ENCODE measurements at regions not wholly inside any gene's neighbourhood (a gene's known extent, or its start where the extent isn't known, plus 50 kb on each side); places are given as distances from the start of the nearest gene placed in this dataset.

DNA sequence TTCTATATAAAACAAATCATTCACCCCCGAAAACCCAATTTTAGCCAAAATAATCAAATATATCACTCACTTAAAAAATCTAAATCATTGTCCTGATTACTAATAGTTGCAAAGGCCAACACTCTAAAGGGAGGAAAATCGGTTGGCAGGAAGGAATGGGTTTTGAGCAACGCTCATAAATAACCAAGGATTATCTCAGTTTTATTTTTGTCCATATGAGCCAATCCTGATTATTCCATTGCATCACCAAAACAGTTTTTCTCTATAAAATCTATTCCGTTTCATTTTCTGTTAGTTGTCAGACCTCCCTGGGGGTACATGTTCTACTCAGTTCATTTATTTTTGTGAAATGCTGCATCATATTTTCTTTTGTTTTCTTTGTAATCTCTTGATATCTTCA lies 174.1 kb downstream of the LRATD1 start:
- H3K4me1 ChIP-seq (ENCODE audit: control insufficient read depth, insufficient read depth, low read length) = no peaks in the 10 kb centered on the region
- no peaks in the 10 kb centered on the region for H3K27me3 ChIP-seq (ENCODE audit: control insufficient read depth, insufficient read depth, low read length)
- DNase-seq (ENCODE audit: low read depth in 4 of 6, low spot score in 6 of 6) = peak in 1 of 6 donors; percentile 11
- H3K4me3 ChIP-seq (ENCODE audit: low read depth, low read length) = no peak overlapping the region
- H3K27ac ChIP-seq (ENCODE audit: low read depth, low read length) = no peak overlapping the region
- H3K9me3 ChIP-seq (ENCODE audit: control insufficient read depth, insufficient read depth, low read length) = no peaks in the 10 kb centered on the region
- WGBS (ENCODE audit: insufficient coverage) = no CpG with 5 or more reads among the region's 4 CpGs
- H3K36me3 ChIP-seq (ENCODE audit: control insufficient read depth, insufficient read depth, low read length) = no peaks in the 10 kb centered on the region

DNA sequence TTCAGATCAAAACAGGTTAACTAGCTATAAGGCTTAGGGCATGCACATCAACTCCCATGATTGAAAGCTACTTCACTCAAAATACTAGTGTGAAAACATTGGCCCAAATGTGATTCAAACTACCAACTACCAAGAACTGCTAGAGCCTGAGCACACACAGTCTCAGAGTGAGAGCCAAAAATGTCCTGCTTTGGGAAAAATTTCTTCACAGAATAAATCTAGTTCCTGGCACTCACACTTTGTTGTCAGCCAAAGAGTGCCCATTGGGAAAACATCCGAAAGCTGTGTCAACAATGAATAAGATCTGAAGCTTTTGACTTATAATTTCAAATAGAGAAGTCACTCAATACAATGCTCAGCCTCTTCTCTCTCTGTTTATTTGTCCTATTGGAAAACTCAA lies 182.7 kb downstream of the LRATD1 start:
- no peak overlapping the region for H3K4me3 ChIP-seq (ENCODE audit: low read depth, low read length)

DNA sequence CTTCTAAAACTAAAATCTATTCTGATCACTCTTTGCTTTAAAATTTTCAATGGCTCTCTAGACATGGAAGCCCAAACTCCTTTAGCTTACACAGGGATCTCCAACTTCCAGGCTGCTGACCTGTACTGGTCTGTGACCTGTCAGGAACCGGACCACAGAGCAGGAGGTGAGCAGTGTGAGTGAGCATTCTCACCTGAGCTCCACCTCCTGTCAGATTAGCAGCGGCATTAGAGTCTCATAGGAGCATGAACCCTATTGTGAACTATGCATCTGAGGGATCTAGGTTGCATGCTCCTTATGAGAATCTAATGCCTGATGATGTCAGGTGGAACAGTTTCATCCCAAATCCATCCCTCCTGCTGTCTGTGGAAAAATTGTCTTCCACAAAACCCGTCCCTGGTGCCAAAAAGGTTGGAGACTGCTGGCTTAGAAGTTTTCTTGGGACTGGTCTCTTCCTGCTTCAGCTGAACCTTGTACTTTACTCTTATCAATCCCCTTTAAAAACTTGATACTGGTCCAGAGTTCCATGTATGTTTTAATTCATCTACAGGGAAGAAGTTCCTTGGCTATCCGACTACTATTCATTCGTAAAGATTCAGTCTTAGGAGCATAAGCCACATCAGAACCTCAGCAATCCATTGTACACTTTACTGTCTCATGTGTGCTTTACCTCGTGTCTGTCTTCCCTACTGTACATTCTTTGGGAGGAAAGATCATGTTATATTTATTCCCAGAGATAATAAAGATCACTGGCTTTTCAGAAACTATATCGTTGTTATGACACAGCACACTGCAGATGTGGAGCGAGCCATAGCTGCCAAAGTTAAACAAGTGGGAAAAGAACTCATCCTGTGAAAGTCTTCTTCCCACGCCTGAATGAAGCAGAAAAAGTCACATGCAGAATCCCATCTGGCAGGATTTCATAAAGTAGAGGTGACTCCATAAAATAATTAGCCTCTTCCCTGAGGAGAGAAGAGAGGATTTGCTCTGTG lies 183.8 kb downstream of the LRATD1 start:
- no peak overlapping the region for H3K4me3 ChIP-seq (ENCODE audit: low read depth, low read length)
- H3K9me3 ChIP-seq (ENCODE audit: control insufficient read depth, insufficient read depth, low read length) = no peaks in the 10 kb centered on the region
- no peaks in the 10 kb centered on the region for H3K36me3 ChIP-seq (ENCODE audit: control insufficient read depth, insufficient read depth, low read length)
- no peak for DNase-seq (ENCODE audit: low read depth in 4 of 6, low spot score in 6 of 6)
- H3K27me3 ChIP-seq (ENCODE audit: control insufficient read depth, insufficient read depth, low read length) = no peaks in the 10 kb centered on the region
- H3K4me1 ChIP-seq (ENCODE audit: control insufficient read depth, insufficient read depth, low read length) = no peaks in the 10 kb centered on the region
- WGBS (ENCODE audit: insufficient coverage) = 60% methylated on average over 2 of the region's 9 CpGs
- H3K27ac ChIP-seq (ENCODE audit: low read depth, low read length) = no peak overlapping the region

More for the DNA sequence above, 182.7 kb downstream of the LRATD1 start:
- Histone ChIP-seq H3K27me3 (ENCODE audit: control insufficient read depth, insufficient read depth, low read length) (no peaks in the 10 kb centered on the region), H3K27ac (ENCODE audit: low read depth, low read length) (no peak overlapping the region), H3K4me1 (ENCODE audit: control insufficient read depth, insufficient read depth, low read length) (no peaks in the 10 kb centered on the region), H3K9me3 (ENCODE audit: control insufficient read depth, insufficient read depth, low read length) (no peaks in the 10 kb centered on the region), H3K36me3 (ENCODE audit: control insufficient read depth, insufficient read depth, low read length) (no peaks in the 10 kb centered on the region)
- peak in 1 of 6 donors; percentile 34 for DNase-seq (ENCODE audit: low read depth in 4 of 6, low spot score in 6 of 6)
- WGBS (ENCODE audit: insufficient coverage) = 80% methylated on average over 1 of the region's 1 CpG

DNA sequence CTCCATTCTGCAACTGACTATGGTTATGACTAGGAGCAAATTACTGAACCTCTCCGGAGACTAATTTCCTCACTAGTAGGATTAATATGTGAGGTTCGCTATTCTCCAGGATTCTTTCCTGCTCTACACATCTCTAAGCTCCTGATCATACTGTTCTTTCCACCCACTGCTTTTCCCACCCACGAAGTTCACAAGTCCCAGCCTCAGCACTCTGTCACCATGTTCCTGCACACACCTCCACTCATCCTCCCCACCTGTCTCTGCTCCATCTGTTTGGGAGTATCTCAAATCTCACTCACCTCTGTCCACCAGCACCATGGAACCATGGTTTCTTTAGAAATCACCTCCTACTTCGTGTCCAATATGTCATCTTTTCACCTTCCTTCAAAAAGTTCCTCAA lies 185.3 kb downstream of the LRATD1 start:
- no peak for DNase-seq (ENCODE audit: low read depth in 4 of 6, low spot score in 6 of 6)
- H3K4me1 ChIP-seq (ENCODE audit: control insufficient read depth, insufficient read depth, low read length) = no peaks in the 10 kb centered on the region
- no peaks in the 10 kb centered on the region for H3K9me3 ChIP-seq (ENCODE audit: control insufficient read depth, insufficient read depth, low read length)
- 75% methylated on average over 1 of the region's 4 CpGs for WGBS (ENCODE audit: insufficient coverage)
- H3K4me3 ChIP-seq (ENCODE audit: low read depth, low read length) = no peak overlapping the region
- H3K27me3 ChIP-seq (ENCODE audit: control insufficient read depth, insufficient read depth, low read length) = no peaks in the 10 kb centered on the region
- no peak overlapping the region for H3K27ac ChIP-seq (ENCODE audit: low read depth, low read length)
- no peaks in the 10 kb centered on the region for H3K36me3 ChIP-seq (ENCODE audit: control insufficient read depth, insufficient read depth, low read length)

DNA sequence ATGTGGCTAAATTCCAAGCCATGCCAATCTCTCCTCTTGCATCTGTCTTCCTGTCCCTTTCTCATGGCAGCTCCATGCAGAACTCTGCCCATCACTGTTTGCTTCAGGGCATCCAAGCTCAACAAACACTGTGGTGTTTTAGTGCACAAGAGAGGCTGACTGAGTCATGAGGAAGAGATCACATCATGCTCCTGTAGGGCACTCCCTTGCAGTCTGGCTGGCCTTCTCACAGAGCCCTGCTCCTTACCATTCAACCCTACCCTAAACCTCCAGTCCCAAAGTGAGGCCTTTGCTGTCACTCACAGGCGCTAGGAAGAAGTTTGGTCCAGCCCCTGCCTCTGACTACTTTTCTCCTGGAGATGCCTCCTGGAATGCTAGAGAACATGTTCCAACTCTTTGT lies 194.0 kb downstream of the LRATD1 start:
- WGBS (ENCODE audit: insufficient coverage) = 88% methylated on average over 1 of the region's 1 CpG
- H3K27me3 ChIP-seq (ENCODE audit: control insufficient read depth, insufficient read depth, low read length) = no peaks in the 10 kb centered on the region
- no peaks in the 10 kb centered on the region for H3K36me3 ChIP-seq (ENCODE audit: control insufficient read depth, insufficient read depth, low read length)
- H3K27ac ChIP-seq (ENCODE audit: low read depth, low read length) = no peak overlapping the region
- no peak overlapping the region for H3K4me3 ChIP-seq (ENCODE audit: low read depth, low read length)
- no peaks in the 10 kb centered on the region for H3K9me3 ChIP-seq (ENCODE audit: control insufficient read depth, insufficient read depth, low read length)
- no peak for DNase-seq (ENCODE audit: low read depth in 4 of 6, low spot score in 6 of 6)
- H3K4me1 ChIP-seq (ENCODE audit: control insufficient read depth, insufficient read depth, low read length) = no peaks in the 10 kb centered on the region

DNA sequence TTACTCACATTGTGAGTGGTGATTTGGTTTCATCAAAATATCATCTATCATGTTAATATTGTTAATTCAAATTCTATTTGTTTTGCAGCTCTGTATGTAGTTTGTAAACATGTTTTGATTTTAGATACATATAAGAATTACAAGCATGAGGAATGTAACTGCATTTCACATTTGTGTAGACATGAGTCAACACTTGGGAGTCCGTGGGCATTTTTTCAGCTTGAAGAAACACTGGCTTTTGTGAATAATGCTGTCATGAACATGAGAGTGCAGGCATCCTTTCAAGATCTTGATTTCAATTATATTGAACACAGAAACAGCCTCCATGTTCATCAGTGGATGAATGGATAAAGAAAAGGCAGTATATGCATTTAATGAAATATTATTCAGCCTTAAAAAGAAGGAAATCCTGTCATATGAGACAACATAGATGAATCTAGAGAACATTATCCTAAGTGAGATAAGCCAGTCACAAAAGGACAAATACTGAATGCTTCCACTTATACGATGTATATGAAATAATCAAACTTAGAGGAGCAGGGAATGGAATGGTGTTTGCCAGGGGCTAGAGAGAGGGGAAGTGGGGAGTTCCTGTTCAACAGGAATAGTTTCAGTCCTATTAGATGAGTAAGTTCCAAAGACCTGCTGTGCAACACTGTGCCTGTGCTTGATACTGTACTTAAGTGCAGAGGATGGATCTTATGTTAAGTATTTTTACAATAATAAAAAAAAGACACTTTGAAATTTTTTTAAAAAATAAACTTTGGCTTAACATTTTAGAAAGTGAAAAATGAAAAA lies 194.9 kb downstream of the LRATD1 start:
- H3K9me3 ChIP-seq (ENCODE audit: control insufficient read depth, insufficient read depth, low read length) = no peaks in the 10 kb centered on the region
- no peak overlapping the region for H3K4me3 ChIP-seq (ENCODE audit: low read depth, low read length)
- no peaks in the 10 kb centered on the region for H3K27me3 ChIP-seq (ENCODE audit: control insufficient read depth, insufficient read depth, low read length)
- WGBS (ENCODE audit: insufficient coverage) = no CpG with 5 or more reads among the region's 2 CpGs
- no peaks in the 10 kb centered on the region for H3K4me1 ChIP-seq (ENCODE audit: control insufficient read depth, insufficient read depth, low read length)
- no peaks in the 10 kb centered on the region for H3K36me3 ChIP-seq (ENCODE audit: control insufficient read depth, insufficient read depth, low read length)
- no peak for DNase-seq (ENCODE audit: low read depth in 4 of 6, low spot score in 6 of 6)
- no peak overlapping the region for H3K27ac ChIP-seq (ENCODE audit: low read depth, low read length)

DNA sequence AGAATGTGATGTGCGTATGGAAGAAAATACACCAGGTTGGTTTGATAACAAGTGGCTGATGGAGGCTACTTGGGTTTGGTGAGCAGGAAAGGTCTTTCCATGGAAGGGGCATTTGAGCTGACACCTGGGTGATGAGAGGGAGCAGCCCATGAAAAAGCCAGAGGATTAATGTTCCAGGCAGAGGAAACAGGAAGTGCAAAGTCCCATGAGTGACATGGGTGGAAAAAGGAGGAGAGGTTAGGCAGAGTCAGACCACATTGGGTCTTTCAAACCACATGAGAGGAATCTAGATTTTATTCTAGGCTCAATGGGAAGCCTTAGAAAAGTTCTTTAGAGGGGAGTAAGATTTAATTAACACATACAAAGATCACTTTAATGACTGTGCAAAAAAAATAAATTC lies 195.7 kb downstream of the LRATD1 start:
- no peaks in the 10 kb centered on the region for H3K9me3 ChIP-seq (ENCODE audit: control insufficient read depth, insufficient read depth, low read length)
- H3K36me3 ChIP-seq (ENCODE audit: control insufficient read depth, insufficient read depth, low read length) = no peaks in the 10 kb centered on the region
- no peak for DNase-seq (ENCODE audit: low read depth in 4 of 6, low spot score in 6 of 6)
- no peaks in the 10 kb centered on the region for H3K4me1 ChIP-seq (ENCODE audit: control insufficient read depth, insufficient read depth, low read length)
- 93% methylated on average over 1 of the region's 1 CpG for WGBS (ENCODE audit: insufficient coverage)
- no peak overlapping the region for H3K4me3 ChIP-seq (ENCODE audit: low read depth, low read length)
- H3K27me3 ChIP-seq (ENCODE audit: control insufficient read depth, insufficient read depth, low read length) = no peaks in the 10 kb centered on the region
- H3K27ac ChIP-seq (ENCODE audit: low read depth, low read length) = no peak overlapping the region

DNA sequence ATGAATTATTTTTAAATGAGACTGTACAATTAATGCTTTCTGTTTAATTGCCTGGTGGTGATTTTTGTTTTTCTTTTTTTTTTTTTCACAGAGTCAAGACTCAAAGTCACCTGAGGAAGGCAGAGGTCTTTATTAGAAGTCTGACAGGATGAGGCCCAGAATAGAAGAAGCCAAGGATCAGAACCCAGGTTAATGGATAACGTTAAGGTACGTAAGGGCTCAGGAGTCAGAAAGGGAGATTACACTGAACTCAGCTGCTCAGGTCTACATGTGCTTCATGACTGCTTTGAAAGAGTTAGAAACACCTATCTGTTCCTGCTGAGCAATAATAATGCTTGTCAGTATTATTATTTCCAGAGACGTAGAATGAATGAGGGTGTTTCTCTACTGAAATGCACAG lies 196.5 kb downstream of the LRATD1 start:
- H3K4me1 ChIP-seq (ENCODE audit: control insufficient read depth, insufficient read depth, low read length) = no peaks in the 10 kb centered on the region
- no peaks in the 10 kb centered on the region for H3K9me3 ChIP-seq (ENCODE audit: control insufficient read depth, insufficient read depth, low read length)
- H3K36me3 ChIP-seq (ENCODE audit: control insufficient read depth, insufficient read depth, low read length) = no peaks in the 10 kb centered on the region
- H3K4me3 ChIP-seq (ENCODE audit: low read depth, low read length) = no peak overlapping the region
- no peak for DNase-seq (ENCODE audit: low read depth in 4 of 6, low spot score in 6 of 6)
- no peaks in the 10 kb centered on the region for H3K27me3 ChIP-seq (ENCODE audit: control insufficient read depth, insufficient read depth, low read length)
- H3K27ac ChIP-seq (ENCODE audit: low read depth, low read length) = no peak overlapping the region
- no CpG with 5 or more reads among the region's 3 CpGs for WGBS (ENCODE audit: insufficient coverage)

DNA sequence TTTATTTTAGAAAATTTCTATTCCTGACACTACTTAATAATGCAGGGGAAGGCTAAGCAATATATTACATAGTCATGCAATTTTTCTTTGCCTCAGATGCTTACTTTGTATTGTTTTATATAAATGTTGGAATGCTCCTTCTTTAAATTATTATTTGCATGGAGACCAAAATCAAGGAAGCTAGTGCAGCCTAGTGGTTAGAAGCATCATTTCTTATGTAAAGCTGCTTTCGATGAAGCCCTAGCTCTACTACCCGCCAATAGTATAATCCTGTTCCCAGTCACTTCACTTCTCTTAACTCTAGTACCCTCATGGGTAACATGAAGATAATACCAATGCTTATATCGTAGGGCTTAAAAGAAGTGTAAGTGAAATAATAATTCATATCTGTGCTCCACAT lies 198.9 kb downstream of the LRATD1 start:
- Histone ChIP-seq H3K4me1 (ENCODE audit: control insufficient read depth, insufficient read depth, low read length) (no peaks in the 10 kb centered on the region), H3K27ac (ENCODE audit: low read depth, low read length) (no peak overlapping the region), H3K4me3 (ENCODE audit: low read depth, low read length) (no peak overlapping the region), H3K36me3 (ENCODE audit: control insufficient read depth, insufficient read depth, low read length) (no peaks in the 10 kb centered on the region), H3K27me3 (ENCODE audit: control insufficient read depth, insufficient read depth, low read length) (no peaks in the 10 kb centered on the region), H3K9me3 (ENCODE audit: control insufficient read depth, insufficient read depth, low read length) (peaks cover 5% of the 10 kb centered on the region)
- WGBS (ENCODE audit: insufficient coverage) = no CpG with 5 or more reads among the region's 3 CpGs
- DNase-seq (ENCODE audit: low read depth in 4 of 6, low spot score in 6 of 6) = peak in 1 of 6 donors; percentile 5

Measured in spinal cord (tissue), 9 donors.